ENCODE measurements at regions not wholly inside any gene's neighbourhood (a gene's known extent, or its start where the extent isn't known, plus 50 kb on each side); places are given as distances from the start of the nearest gene placed in this dataset.

DNA sequence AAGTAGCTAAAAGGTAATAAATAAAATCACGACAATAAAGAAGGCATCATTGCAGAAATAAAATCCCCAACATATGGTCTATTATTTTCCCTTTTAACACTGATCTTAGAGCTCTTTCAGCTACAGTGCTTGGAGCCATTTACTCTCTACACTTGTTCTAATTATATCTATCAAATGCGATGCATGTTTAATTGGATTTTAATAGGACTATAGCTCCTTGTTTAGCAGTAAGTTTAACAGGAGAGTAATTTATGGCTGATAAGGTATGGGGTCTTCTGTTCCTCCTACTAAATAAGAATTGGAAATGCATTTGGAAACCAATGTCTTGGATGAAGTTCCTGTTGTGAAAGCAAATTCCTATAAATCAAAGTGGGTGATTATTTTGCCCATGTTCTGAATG, 304.2 kb upstream of the PTPRD start:
- no peak overlapping the region for H3K9ac ChIP-seq (ENCODE audit: low read length in 3 of 3)
- no peaks in the 10 kb centered on the region for H3K36me3 ChIP-seq (ENCODE audit: control insufficient read depth in 2 of 3, insufficient read depth in 3 of 3, low read length in 3 of 3)
- no peaks in the 10 kb centered on the region for H3K9me3 ChIP-seq (ENCODE audit: control insufficient read depth in 2 of 3, insufficient read depth in 1 of 3, low read length in 3 of 3)
- no peaks in the 10 kb centered on the region for H3K27me3 ChIP-seq (ENCODE audit: control insufficient read depth, insufficient read depth, low read length)
- no peaks in the 10 kb centered on the region for H3K4me1 ChIP-seq (ENCODE audit: control insufficient read depth in 2 of 3, insufficient read depth in 2 of 3, low read depth in 1 of 3, low read length in 3 of 3)
- TF ChIP-seq CTCF (IDR thresholded peaks at IDR 0.05; ENCODE audit: borderline replicate concordance, extremely low read depth, insufficient read depth), result no peak
- H3K4me3 ChIP-seq (ENCODE audit: low read length in 3 of 3), result no peak overlapping the region
- H3K27ac ChIP-seq (ENCODE audit: low read depth in 2 of 2, low read length in 2 of 2), result no peak overlapping the region
- intact Hi-C loops (cut with DNase I), result no loop called here
- DNase-seq (no peak), FAIRE-seq (no peak)

DNA sequence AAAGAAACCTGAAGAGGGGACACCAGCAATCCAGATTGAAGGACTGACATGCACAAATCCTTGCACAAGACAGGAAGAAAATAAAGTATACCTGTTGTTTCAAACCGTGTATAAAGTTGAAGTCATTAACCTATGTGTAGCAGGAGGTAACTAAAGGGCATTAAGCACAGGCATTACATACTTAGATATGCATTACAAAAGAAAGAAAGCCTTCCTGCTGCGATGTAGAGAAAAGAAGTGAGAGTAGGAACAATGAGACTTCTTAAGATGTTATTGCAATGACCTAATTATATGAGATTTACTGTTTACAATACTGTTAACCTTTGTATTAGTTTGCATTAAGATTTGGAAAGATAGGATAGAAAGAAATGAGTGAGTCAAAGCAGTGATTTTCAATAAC, 308.9 kb upstream of the PTPRD start:
- no peak overlapping the region for H3K9ac ChIP-seq (ENCODE audit: low read length in 3 of 3)
- H3K4me3 ChIP-seq (ENCODE audit: low read length in 3 of 3), result no peak overlapping the region
- no peaks in the 10 kb centered on the region for H3K27me3 ChIP-seq (ENCODE audit: control insufficient read depth, insufficient read depth, low read length)
- intact Hi-C loops (cut with DNase I), result no loop called here
- TF ChIP-seq CTCF (IDR thresholded peaks at IDR 0.05; ENCODE audit: borderline replicate concordance, extremely low read depth, insufficient read depth), result no peak
- H3K4me1 ChIP-seq (ENCODE audit: control insufficient read depth in 2 of 3, insufficient read depth in 2 of 3, low read depth in 1 of 3, low read length in 3 of 3), result no peaks in the 10 kb centered on the region
- H3K9me3 ChIP-seq (ENCODE audit: control insufficient read depth in 2 of 3, insufficient read depth in 1 of 3, low read length in 3 of 3), result no peaks in the 10 kb centered on the region
- FAIRE-seq, result no peak
- DNase-seq, result no peak
- H3K27ac ChIP-seq (ENCODE audit: low read depth in 2 of 2, low read length in 2 of 2), result no peak overlapping the region
- no peaks in the 10 kb centered on the region for H3K36me3 ChIP-seq (ENCODE audit: control insufficient read depth in 2 of 3, insufficient read depth in 3 of 3, low read length in 3 of 3)

- H3K4me1 ChIP-seq (ENCODE audit: control insufficient read depth in 2 of 3, insufficient read depth in 2 of 3, low read depth in 1 of 3, low read length in 3 of 3), result no peaks in the 10 kb centered on the region
- H3K27me3 ChIP-seq (ENCODE audit: control insufficient read depth, insufficient read depth, low read length), result no peaks in the 10 kb centered on the region
- intact Hi-C loops (cut with DNase I), result no loop called here
- no peaks in the 10 kb centered on the region for H3K36me3 ChIP-seq (ENCODE audit: control insufficient read depth in 2 of 3, insufficient read depth in 3 of 3, low read length in 3 of 3)
- H3K9me3 ChIP-seq (ENCODE audit: control insufficient read depth in 2 of 3, insufficient read depth in 1 of 3, low read length in 3 of 3), result no peaks in the 10 kb centered on the region
- FAIRE-seq (peak; percentile 3), DNase-seq (no peak)
- no peak overlapping the region for H3K27ac ChIP-seq (ENCODE audit: low read depth in 2 of 2, low read length in 2 of 2)
- TF ChIP-seq CTCF (IDR thresholded peaks at IDR 0.05; ENCODE audit: borderline replicate concordance, extremely low read depth, insufficient read depth), result no peak
- H3K9ac ChIP-seq (ENCODE audit: low read length in 3 of 3), result no peak overlapping the region
- no peak overlapping the region for H3K4me3 ChIP-seq (ENCODE audit: low read length in 3 of 3)
These were observed 313.1 kb upstream of the PTPRD start for GRCh38 chr9:10925896-10926295.

DNA sequence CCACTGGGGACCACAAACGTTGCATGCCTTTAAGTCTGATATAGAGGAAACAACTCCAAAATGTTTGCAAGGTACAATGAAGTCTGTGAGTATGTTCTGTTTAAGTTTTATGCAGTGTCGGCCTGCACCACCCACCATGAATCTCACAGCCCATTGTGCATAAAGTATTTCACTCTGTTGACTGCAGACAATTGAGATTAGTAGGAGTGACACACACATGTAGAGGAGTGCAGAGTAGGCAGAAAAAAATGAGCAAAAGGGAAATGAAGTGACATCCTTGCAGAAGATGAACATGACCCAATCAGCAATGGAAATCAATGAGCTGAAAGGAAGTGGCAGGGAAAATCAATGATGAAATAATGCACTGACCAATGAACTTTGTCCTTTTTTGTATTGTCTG, 315.6 kb upstream of the PTPRD start:
- no peak for TF ChIP-seq CTCF (IDR thresholded peaks at IDR 0.05; ENCODE audit: borderline replicate concordance, extremely low read depth, insufficient read depth)
- Histone ChIP-seq H3K9me3 (ENCODE audit: control insufficient read depth in 2 of 3, insufficient read depth in 1 of 3, low read length in 3 of 3) (no peaks in the 10 kb centered on the region), H3K9ac (ENCODE audit: low read length in 3 of 3) (no peak overlapping the region), H3K27me3 (ENCODE audit: control insufficient read depth, insufficient read depth, low read length) (no peaks in the 10 kb centered on the region), H3K4me1 (ENCODE audit: control insufficient read depth in 2 of 3, insufficient read depth in 2 of 3, low read depth in 1 of 3, low read length in 3 of 3) (no peaks in the 10 kb centered on the region), H3K27ac (ENCODE audit: low read depth in 2 of 2, low read length in 2 of 2) (no peak overlapping the region), H3K4me3 (ENCODE audit: low read length in 3 of 3) (no peak overlapping the region), H3K36me3 (ENCODE audit: control insufficient read depth in 2 of 3, insufficient read depth in 3 of 3, low read length in 3 of 3) (no peaks in the 10 kb centered on the region)
- intact Hi-C loops (cut with DNase I), result no loop called here
- FAIRE-seq, result no peak
- no peak for DNase-seq

All from kidney (tissue), 13 donors.